Chondrocyte (in vitro differentiated cells): ENCODE measurements at regions not wholly inside any gene's neighbourhood (a gene's known extent, or its start where the extent isn't known, plus 50 kb on each side); places are given as distances from the start of the nearest gene placed in this dataset.

Source experiments
- DNase-seq: peaks from one replicate; pipeline ENCODE4 v3.0.0; 2021; ENCODE audit warnings: mixed read lengths, low spot score
- H3K27ac Mint-ChIP-seq: one replicate; pipeline ENCODE4 v1.8.0; 2021; ENCODE audit warnings: mild to moderate bottlenecking, moderate library complexity, mixed read lengths; ENCODE audit not compliant: unreplicated experiment
- H3K27me3 Mint-ChIP-seq: 2 replicates; pipeline ENCODE4 v1.8.0; 2021; ENCODE audit warnings: low read depth, mixed read lengths
- H3K36me3 Mint-ChIP-seq: 2 replicates; pipeline ENCODE4 v1.8.0; 2021; ENCODE audit warnings: low read depth, mixed read lengths
- H3K4me1 Mint-ChIP-seq: 2 replicates; pipeline ENCODE4 v1.8.0; 2021; ENCODE audit warnings: low read depth, mild to moderate bottlenecking, mixed read lengths
- H3K4me3 Mint-ChIP-seq: one replicate; pipeline ENCODE4 v1.8.0; 2021; ENCODE audit warnings: mild to moderate bottlenecking, moderate library complexity, mixed read lengths; ENCODE audit not compliant: unreplicated experiment
- H3K9me3 Mint-ChIP-seq: 2 replicates; pipeline ENCODE4 v1.8.0; 2021; ENCODE audit warnings: low read depth, mixed read lengths
- TF ChIP-seq, protein P1 (sequence below): fragments of 200-600 bp; sonication (generic); IDR thresholded peaks from 2 replicates; pipeline ENCODE4 v1.5.0; 2021; ENCODE audit warnings: antibody characterized with exemption, mild to moderate bottlenecking, moderate library complexity

DNA sequence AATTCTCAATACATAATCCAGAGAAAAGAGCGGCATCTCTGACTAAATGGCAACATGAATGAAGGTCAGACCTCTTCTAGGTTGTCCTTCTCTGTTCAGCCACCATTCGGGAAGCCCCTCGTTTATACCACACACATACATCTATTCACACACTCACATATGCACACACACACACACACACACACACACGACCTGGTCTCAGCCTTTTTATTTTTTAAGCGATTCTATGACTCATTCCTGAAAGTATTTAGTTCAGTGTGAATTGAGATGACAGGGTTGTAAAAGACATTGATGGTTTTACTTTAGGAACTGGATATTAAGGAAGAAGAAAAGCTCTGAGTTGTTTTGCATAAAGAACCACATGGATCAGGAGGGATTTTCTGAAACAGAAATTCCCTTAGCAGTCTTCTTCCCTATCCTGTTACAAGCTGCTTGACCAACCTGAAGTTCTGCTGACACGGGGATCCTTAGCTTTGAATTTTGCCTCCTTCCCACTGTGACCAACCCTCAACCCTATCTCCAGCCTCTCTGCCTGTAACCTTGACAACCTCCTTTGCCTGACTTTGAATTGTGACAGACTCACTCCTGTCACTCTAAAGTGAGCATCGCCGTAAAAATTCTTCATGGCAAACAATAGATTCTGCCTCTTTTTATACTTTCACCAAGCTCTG is 383.1 kb upstream of the ESRRG start:
- Mint-ChIP-seq H3K36me3 (no peaks in the 10 kb centered on the region), H3K4me3 (no peak overlapping the region), H3K9me3 (no peaks in the 10 kb centered on the region), H3K4me1 (no peaks in the 10 kb centered on the region), H3K27me3 (peaks cover 12% of the 10 kb centered on the region), H3K27ac (no peak overlapping the region)
- DNase-seq = no peak
- TF ChIP-seq, protein P1, sequence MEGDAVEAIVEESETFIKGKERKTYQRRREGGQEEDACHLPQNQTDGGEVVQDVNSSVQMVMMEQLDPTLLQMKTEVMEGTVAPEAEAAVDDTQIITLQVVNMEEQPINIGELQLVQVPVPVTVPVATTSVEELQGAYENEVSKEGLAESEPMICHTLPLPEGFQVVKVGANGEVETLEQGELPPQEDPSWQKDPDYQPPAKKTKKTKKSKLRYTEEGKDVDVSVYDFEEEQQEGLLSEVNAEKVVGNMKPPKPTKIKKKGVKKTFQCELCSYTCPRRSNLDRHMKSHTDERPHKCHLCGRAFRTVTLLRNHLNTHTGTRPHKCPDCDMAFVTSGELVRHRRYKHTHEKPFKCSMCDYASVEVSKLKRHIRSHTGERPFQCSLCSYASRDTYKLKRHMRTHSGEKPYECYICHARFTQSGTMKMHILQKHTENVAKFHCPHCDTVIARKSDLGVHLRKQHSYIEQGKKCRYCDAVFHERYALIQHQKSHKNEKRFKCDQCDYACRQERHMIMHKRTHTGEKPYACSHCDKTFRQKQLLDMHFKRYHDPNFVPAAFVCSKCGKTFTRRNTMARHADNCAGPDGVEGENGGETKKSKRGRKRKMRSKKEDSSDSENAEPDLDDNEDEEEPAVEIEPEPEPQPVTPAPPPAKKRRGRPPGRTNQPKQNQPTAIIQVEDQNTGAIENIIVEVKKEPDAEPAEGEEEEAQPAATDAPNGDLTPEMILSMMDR = no peak

DNA sequence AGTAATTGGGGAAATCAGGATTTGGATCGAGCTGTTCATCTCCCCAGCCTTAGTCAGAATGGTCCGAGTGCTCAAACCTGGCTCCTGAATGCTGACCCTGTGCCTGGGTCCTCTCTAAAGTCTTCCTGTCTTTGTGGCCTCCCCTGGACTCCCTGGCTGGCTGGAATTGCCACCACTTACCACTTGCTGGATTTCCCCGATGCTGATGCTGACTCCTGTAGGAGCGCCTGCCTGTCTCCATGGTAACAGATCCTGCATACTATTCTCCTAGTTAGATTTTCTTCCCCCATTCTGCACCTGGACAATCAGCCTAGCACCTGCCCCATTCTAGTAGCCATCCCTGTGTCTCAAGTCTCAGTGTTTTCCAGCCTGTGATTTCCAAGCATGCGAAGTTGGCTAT is 382.2 kb upstream of the ESRRG start:
- Mint-ChIP-seq H3K4me3 (no peak overlapping the region), H3K9me3 (no peaks in the 10 kb centered on the region), H3K27me3 (peaks cover 12% of the 10 kb centered on the region), H3K27ac (no peak overlapping the region), H3K4me1 (no peaks in the 10 kb centered on the region), H3K36me3 (no peaks in the 10 kb centered on the region)
- DNase-seq = no peak
- TF ChIP-seq, protein P1 = no peak

DNA sequence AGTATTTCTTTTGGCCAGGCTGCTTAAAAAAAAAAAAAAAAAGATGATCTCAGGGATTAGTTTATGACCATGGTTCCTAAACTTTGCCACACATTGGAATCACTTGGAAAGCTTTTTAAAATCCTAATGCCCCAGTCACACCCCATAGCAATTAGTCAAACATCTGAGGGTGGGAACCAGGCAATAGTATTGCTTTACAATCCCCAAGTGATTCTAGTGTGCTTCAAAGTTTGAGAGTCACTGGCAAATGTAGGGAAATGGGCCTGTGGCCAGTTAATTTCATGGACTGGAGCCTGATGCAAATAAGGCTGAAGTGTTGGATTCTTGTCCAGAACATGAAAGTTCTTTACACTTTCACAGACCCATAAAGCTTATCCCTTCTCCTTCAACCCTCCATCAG is 374.6 kb upstream of the ESRRG start:
- no peak overlapping the region for H3K4me3 Mint-ChIP-seq
- H3K9me3 Mint-ChIP-seq = no peaks in the 10 kb centered on the region
- no peak for DNase-seq
- peaks cover 19% of the 10 kb centered on the region for H3K27me3 Mint-ChIP-seq
- TF ChIP-seq, protein P1 = no peak
- H3K27ac Mint-ChIP-seq = no peak overlapping the region
- no peaks in the 10 kb centered on the region for H3K4me1 Mint-ChIP-seq
- H3K36me3 Mint-ChIP-seq = no peaks in the 10 kb centered on the region

DNA sequence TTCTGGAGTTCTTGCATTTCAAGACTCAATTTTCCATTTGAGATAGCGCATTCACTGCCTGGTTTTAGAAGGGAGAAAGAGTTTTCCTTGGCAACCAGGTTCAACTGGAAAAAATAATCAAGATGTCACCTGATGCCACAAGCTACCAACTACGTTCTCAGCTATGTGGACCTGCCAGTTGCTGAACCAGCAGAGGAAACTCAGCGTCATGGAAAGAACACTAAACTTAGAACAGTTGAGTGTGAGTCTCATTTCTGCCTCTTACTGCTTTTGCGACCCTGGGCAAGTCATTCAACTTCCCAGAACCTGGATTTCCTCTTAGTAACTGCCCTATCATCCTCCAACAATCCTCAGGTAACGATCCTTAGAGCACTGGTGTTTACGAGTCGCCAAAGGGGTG is 373.0 kb upstream of the ESRRG start:
- Mint-ChIP-seq H3K27me3 (peaks cover 34% of the 10 kb centered on the region), H3K27ac (no peak overlapping the region), H3K9me3 (no peaks in the 10 kb centered on the region), H3K4me3 (no peak overlapping the region), H3K36me3 (no peaks in the 10 kb centered on the region), H3K4me1 (no peaks in the 10 kb centered on the region)
- no peak for DNase-seq
- TF ChIP-seq, protein P1 = no peak

DNA sequence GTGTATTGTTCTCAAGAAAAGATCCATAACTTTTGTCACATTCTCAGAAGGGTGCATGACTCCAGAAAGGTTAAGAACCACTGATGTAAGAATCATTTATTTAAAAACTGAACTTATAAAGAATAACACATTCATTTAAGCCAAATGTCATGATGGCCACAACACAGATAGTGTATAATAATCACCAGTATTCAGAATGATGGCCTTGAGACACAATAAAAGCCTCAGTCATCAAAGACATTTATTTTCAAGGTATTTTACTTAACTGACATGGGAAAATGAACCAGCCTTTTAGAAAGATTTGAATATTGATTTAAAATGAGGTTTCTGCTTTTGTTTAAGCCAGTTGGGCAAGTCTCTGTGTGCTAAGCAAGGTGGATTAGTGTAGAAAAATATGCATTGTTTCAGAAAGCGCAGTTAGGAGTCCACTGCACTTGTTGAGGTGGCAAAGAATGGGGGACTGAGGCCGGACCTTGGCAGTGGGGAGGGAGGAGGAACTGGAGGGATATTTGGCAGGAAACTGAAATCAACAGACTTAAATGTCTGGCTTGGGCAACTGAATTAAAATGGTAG is 371.9 kb upstream of the ESRRG start:
- no peaks in the 10 kb centered on the region for H3K9me3 Mint-ChIP-seq
- no peak overlapping the region for H3K4me3 Mint-ChIP-seq
- no peak overlapping the region for H3K27ac Mint-ChIP-seq
- peaks cover 2% of the 10 kb centered on the region for H3K4me1 Mint-ChIP-seq
- no peaks in the 10 kb centered on the region for H3K36me3 Mint-ChIP-seq
- DNase-seq = no peak
- peaks cover 42% of the 10 kb centered on the region for H3K27me3 Mint-ChIP-seq
- TF ChIP-seq, protein P1 = no peak
